GM18507 (cell line): ENCODE measurements at regions not wholly inside any gene's neighbourhood (a gene's known extent, or its start where the extent isn't known, plus 50 kb on each side); places are given as distances from the start of the nearest gene placed in this dataset.

Experiments used
- DNase-seq: peaks from one replicate; pipeline ENCODE4 v3.0.0; 2011; ENCODE audit warnings: low read depth; ENCODE audit not compliant: insufficient read length; ENCODE audit errors: extremely low spot score
- FAIRE-seq: peaks from 2 replicates; lab custom pipeline; 2011; peaks lifted over from hg19 to GRCh38; lab: Jason Lieb, UNC

- DNase-seq (no peak), FAIRE-seq (no peak)
Measured at GRCh38 chr12:89901319-89901718, 192.7 kb upstream of the ATP2B1 start.

DNA sequence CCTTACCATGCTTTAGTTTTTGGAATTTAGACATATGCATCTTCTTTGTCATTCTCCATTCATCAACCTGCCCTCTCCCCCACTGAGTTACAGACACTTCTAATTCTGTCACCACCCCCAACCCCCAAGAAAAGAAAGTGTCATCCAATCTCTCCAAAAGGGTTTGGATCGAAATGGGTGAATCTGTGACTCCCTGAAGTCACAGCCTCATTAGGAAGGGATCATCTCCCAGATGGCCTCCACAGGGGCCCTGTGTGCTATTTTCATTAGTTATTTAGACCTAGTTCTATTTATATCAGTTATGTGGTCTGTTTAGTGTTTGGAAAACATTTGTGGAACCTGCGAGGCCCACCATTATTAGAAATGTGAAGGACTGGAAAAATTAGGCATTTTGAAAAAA lies 191.0 kb upstream of the ATP2B1 start:
- DNase-seq (no peak), FAIRE-seq (no peak)

DNA sequence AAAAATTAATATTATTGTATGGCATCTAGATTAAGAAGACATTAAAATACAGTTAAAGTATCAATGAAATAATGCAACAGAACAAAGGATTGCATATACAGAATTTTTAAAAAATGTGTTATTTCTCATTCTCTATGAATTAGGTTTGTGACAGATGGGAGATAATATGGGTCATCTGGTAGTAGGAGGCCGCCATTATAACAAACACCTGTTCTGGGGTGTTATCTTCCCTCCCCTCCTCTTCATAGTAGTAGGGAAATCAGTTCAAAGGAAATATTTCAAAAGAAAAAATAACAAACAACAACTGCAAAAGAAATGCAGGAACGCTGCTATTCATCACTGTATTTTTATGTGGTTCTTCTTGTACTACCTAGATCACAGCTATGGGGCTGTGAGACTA lies 187.0 kb upstream of the ATP2B1 start:
- FAIRE-seq (no peak), DNase-seq (no peak)

DNA sequence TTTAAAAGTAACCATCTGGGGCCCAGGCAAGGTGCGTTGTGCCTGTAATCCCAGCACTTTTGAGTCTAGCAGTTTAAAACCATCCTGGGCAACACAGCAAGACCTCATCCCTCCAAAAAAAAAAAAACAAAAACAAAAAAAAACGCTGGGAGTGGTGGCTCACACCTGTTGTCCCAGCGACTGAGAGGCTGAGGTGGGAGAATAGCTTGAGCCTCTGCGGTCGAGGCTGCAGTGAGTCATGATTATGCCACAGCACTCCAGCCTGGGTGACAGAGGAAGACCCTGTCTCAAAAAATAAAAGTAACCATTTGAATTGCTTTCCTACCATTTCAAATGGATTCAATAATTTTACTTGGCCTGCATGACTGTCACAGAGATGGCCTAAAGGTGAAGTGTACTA lies 186.5 kb upstream of the ATP2B1 start:
- no peak for DNase-seq

DNA sequence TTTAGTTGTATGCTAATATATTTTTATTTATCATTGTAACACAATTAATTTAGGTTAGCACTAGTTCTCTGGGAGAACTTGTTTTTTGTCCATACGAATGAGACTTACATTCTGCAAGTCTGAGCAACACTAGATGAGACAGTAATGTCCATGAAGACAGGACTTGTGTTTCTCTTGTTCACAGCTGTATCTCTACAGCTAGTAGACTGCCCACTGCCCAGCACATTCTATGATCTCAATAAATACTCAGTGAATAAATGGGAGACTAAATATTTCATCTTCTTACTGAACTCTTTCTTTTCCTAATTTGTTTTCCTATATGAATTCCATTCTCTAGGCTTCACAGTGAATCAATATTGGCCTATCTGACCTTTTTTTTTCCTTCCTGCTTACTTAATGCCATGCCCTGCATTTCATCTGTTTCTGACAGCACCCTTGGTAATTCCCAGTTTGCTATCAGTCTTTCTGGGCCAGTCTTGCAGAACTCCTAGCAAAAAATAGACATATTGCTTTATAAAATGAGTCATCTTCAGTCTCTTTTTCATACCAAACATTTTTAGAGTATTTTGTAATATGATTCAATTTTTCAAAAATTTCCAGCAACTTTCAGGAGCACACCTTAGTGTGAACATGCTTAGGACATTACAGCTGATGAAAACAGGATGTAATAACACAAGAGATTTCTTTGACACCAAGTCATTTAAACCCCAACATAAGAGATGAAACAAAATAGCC lies 185.5 kb upstream of the ATP2B1 start:
- FAIRE-seq (no peak), DNase-seq (no peak)

More for the DNA sequence above, 186.5 kb upstream of the ATP2B1 start:
- no peak for FAIRE-seq

DNA sequence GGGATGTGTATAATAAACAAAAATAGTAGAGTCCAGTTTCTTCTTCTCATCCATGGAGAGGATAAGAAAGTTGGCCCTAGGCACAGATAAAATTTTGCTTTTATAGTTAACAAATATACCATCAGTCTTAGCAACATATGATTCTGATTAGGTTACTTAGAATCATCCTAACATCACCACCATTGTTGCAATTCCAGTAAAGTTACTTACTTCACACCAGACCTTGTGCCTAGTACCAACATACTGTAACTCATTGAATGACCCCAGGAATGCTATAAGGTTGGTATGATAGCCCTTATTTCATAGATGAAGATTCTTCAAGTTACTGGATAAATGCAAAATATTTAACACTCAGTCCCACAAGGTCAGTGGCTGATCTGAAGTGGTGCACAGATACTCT lies 183.8 kb upstream of the ATP2B1 start:
- DNase-seq (no peak), FAIRE-seq (no peak)

GRCh38 chr12:89891933-89892332 lies 183.3 kb upstream of the ATP2B1 start:
- DNase-seq (no peak), FAIRE-seq (no peak)

- FAIRE-seq (no peak), DNase-seq (no peak)
Measured at GRCh38 chr12:89890161-89890560, 181.5 kb upstream of the ATP2B1 start.

DNA sequence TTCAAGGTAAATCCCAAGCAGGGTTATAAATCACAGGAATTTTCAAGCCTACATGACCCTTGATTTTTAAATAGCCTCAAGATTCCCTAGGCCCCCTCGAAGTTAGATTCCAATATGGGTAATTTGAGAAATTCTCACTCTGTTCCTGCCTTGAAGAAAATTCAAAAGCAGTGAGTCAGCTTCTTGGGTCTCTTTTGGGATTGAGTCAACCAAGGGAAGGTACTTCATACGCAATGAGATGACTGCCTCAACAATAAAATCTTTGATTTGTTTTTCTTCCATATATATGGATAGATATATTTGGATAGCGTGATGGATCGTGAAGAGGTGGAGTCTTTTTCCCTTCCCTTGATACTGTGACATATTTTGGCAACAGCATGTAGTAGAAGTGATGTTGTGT lies 180.4 kb upstream of the ATP2B1 start:
- FAIRE-seq (no peak), DNase-seq (no peak)

DNA sequence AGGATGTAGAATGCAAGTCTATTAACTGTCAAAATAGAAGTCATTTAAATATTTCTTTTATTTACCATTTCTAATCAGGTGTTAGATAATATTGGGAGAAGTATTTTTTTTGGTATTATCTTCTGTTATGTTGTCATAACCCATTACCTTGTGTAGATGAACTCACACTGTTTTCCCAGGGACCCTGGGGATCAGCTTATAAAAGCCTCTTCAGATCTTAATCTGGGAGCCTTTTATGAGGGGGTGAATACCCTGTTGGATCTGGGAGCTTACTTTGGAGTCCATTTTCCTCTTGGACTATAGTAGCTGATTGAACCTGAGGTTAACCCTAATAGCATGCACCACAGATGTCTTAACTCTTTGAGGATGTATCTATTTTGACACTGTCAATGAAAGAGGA lies 176.3 kb upstream of the ATP2B1 start:
- FAIRE-seq (no peak), DNase-seq (no peak)

DNA sequence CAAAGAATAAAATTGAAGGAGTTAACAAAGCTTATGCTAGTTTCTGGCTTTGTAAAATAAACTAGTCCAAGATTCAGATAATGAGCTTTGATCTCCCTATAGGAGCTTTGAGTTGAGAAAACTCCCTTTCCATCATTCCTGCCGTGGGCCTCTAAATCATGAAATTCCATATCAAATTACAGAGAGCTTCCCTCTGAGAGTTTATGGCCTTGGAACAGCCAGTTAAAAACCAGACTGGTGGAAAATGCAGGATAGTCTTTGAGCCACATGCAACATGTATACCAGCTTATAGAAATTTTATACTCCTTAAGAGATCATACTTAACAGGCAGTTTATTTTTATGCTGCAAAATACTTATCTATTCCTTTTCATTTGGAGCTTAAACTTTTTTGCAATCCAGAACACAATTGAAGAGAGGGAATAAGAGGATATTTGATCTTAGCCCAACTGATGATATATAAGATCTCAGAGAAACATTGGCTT lies 175.8 kb upstream of the ATP2B1 start:
- DNase-seq (no peak), FAIRE-seq (no peak)

GRCh38 chr12:89883630-89884389 lies 175.2 kb upstream of the ATP2B1 start:
- FAIRE-seq (no peak), DNase-seq (no peak)

DNA sequence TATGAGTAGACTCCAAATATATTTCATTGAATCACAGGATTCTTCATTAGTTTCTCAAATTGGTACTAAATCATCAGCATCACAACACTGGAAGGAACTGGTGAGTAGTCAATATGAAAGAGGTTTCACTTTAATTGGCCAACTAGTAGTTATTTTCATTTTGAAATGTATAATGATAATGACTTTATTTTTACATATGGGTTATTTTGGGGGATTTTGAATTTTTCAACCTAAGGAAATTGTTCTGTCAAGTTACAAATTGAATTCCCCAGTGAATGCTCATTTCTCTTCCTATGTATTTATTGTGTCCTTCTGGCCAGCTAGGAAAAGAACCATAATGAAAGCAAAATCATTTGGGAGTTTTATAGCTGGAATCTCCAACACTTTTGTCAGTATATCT lies 174.2 kb upstream of the ATP2B1 start:
- FAIRE-seq (peak; percentile 64), DNase-seq (no peak)

DNA sequence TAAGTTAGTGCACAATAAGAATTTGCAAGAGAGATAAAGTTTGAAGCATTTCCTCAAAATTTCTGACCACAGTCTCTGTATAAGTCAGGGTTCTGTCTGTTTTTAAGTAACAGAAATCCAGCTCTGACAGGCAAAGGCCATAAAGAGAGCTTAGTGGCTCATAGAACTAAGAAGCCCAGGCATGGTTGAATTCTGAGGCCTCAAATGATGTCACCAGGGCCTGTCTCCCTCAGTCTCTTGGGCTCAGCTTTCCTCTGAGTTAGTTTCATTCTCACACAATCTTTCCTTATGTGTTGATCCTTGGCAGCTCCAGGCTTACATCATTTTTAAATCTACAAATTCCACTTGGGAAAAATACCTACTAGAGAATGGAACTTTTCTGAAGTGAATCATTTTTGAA lies 173.4 kb upstream of the ATP2B1 start:
- peak; percentile 84 for FAIRE-seq
- no peak for DNase-seq

DNA sequence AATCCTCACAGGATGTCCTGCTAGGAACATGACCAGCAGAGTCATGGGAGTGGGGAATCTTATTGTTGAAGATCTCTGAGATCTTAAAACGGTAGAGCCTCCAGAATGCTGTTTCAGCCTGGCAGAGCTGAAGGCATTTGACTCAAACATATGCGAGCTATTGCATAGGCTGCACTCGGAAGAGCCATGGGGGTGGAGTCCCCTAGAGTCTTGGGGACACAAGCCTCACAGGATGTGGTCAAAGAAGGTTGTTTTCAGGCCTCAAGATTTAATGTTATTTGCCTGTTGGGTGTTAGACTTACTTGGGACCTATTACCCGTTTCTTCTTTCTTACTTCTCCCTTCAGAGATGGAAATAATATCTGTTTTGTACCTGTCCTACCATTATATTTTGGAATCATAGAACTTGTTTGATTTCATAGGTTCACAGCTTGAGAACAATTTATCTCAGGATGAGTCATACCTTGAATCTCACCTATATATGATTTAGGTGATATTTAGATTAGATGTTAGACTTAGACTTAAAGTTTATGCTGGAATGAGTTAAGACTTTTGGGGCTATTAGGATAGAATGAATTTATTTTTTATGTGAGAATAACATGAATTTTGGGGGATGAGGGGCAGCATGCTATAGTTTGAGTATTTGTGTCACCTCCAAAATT lies 172.2 kb upstream of the ATP2B1 start:
- FAIRE-seq (peak; percentile 99), DNase-seq (peak; percentile 37)

DNA sequence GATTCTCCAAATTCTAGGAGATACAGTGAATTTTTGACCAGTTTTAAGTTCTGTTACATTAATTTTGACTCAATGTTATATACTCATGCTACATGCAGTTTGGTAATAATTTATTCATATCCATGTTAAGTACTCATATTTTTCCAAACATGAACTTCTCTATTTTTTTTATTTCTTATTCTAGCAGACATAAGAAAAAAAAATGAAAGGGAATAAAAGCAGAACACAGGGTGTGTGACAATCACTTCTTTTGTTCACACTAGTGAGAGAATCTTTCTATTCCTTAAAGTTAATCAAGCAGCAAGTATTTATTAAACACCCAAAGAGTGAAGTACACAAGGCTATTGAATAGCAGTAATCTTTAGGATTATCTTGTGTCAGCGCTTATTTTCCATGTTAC lies 171.1 kb upstream of the ATP2B1 start:
- DNase-seq (no peak), FAIRE-seq (peak; percentile 36)

DNA sequence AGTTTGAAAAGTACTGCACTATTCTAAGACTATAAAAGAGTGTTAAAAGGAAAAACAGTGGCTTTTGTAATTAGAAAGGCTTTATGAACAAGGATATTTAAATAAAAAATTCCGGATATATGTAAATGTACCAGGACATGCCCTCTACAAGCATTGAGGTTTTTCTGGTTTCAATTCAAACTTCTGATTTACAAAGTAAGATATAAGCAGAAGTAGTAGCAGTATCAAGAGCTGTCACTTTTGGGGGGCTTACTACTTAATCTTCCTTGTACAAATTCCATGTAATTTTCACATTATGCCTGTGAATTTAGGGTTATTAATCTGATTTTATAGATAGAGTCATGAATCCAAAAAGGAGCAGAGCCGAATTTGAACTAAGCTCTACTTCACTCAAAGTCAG lies 170.3 kb upstream of the ATP2B1 start:
- FAIRE-seq (no peak), DNase-seq (no peak)

- DNase-seq (no peak), FAIRE-seq (peak; percentile 52)
Measured at GRCh38 chr12:89878327-89878726, 169.7 kb upstream of the ATP2B1 start.

- FAIRE-seq (no peak), DNase-seq (no peak)
Measured at GRCh38 chr12:89877671-89878070, 169.0 kb upstream of the ATP2B1 start.

DNA sequence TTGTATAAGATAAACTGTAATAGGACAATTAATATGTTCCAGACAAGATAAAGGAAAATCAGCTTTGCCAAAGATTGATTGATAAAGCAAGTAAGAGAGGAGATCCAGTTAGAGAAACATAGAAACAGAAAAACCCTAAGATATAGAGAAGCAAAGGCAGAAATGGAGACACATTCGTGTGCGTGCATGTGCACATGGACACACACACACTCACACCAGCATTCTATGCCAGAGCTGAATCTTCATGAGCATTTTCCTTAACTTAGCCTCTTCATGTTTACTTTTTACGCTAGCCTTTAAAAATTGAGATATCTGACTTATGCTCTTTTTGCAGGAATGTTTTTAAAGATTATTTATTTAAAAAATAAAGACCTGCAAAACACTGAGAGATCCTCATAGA lies 168.5 kb upstream of the ATP2B1 start:
- DNase-seq (no peak), FAIRE-seq (no peak)

- no peak for FAIRE-seq
- no peak for DNase-seq
Measured at GRCh38 chr12:89875809-89876208, 167.2 kb upstream of the ATP2B1 start.
